HepG2 (cell line): ENCODE measurements at regions not wholly inside any gene's neighbourhood (a gene's known extent, or its start where the extent isn't known, plus 50 kb on each side); places are given as distances from the start of the nearest gene placed in this dataset.

Source experiments
- ATAC-seq: fragments of 200-7000 bp; cut with Tn5 transposase; 3 replicates; pipeline ENCODE4 v1.9.1; 2020; ENCODE audit warnings: mild to moderate bottlenecking, moderate library complexity
- BruUV-seq: library from RNA; stranded (reverse); fragments of 400-500 nt; replicated peaks from 2 replicates; lab custom pipeline; 2021; lab: Mats Ljungman, UMichigan
- CTCF ChIA-PET: fragments of 300-600 bp; formaldehyde crosslinking; extraction: SDS; loops from one replicate; lab custom pipeline; 2021; ENCODE audit warnings: low total read pairs, inconsistent platforms, low intra/inter-chr PET ratio; lab: Yijun Ruan, JAX
- POLR2A ChIA-PET: fragments of 350-600 bp; sonication (Branson Sonifier 250); formaldehyde crosslinking; loops from one replicate; lab custom pipeline; 2020; ENCODE audit warnings: antibody characterized with exemption, inconsistent platforms; lab: Yijun Ruan, JAX
- DNase-seq: peaks from one replicate; pipeline ENCODE4 v3.0.0-alpha.2; 2015; ENCODE audit warnings: low spot score
- FAIRE-seq: peaks from 3 replicates; lab custom pipeline; 2011; peaks lifted over from hg19 to GRCh38; lab: Jason Lieb, UNC
- H2AFZ ChIP-seq: one replicate; pipeline ENCODE4 v1.6.1; 2011; ENCODE audit warnings: low read length, inconsistent platforms
- H3K27ac ChIP-seq: fragments of 300-600 bp; 3 replicates; pipeline ENCODE4 v1.8.0; 2011; ENCODE audit warnings: mixed run types, mild to moderate bottlenecking, mixed read lengths, low read length, inconsistent platforms; ENCODE audit not compliant: insufficient read depth; ENCODE audit errors: extremely low read length
- H3K27me3 ChIP-seq, 2 experiments: fragments of 200-600 bp in 1 of 2; 2 replicates in 1 of 2; 3 replicates in 1 of 2; pipeline versions ENCODE4 v1.6.0 to v1.8.0; 2011; ENCODE audit warnings: low read length in 2 of 2, mild to moderate bottlenecking in 2 of 2, moderate library complexity in 2 of 2, inconsistent platforms in 1 of 2; ENCODE audit not compliant: insufficient read depth in 2 of 2, control insufficient read depth in 1 of 2
- H3K36me3 ChIP-seq, 2 experiments: fragments of 200-600 bp in 1 of 2; replicated peaks in 1 of 2; 2 replicates in 1 of 2; 3 replicates in 1 of 2; pipeline versions ENCODE4 v1.5.1 to v1.8.0; 2011; ENCODE audit warnings: low read length in 2 of 2, inconsistent platforms in 1 of 2; ENCODE audit not compliant: insufficient read depth in 2 of 2, control insufficient read depth in 1 of 2
- H3K4me1 ChIP-seq: 2 replicates; pipeline ENCODE4 v1.5.1; 2012; ENCODE audit warnings: low read length, inconsistent platforms; ENCODE audit not compliant: insufficient read depth
- H3K4me2 ChIP-seq: 2 replicates; pipeline ENCODE4 v1.6.0; 2011; ENCODE audit warnings: low read depth, low read length, inconsistent platforms
- H3K4me3 ChIP-seq, 3 experiments: fragments of 200-600 bp in 1 of 3; sonication (generic), shearing (Covaris generic) in 1 of 3; replicated peaks in 1 of 3; 2 replicates each; pipeline ENCODE4 v1.5.1; 2011 to 2016; ENCODE audit warnings: low read length in 3 of 3, inconsistent platforms in 2 of 3, low read depth in 2 of 3, mild to moderate bottlenecking in 2 of 3, control low read depth in 1 of 3, mixed read lengths in 1 of 3; ENCODE audit not compliant: insufficient read depth in 1 of 3
- H3K79me2 ChIP-seq: one replicate; pipeline ENCODE4 v1.6.1; 2011; ENCODE audit warnings: low read length, inconsistent platforms; ENCODE audit not compliant: insufficient read depth
- H3K9ac ChIP-seq: 2 replicates; pipeline ENCODE4 v1.6.0; 2011; ENCODE audit warnings: mild to moderate bottlenecking, low read depth, low read length, inconsistent platforms; ENCODE audit not compliant: insufficient read depth
- H3K9me3 ChIP-seq: 2 replicates; pipeline ENCODE4 v1.5.1; 2012; ENCODE audit warnings: mild to moderate bottlenecking, low read length
- H4K20me1 ChIP-seq: 2 replicates; pipeline ENCODE4 v1.6.0; 2011; ENCODE audit warnings: inconsistent platforms, mild to moderate bottlenecking, low read length, moderate library complexity; ENCODE audit not compliant: insufficient read depth
- CEBPB ChIP-seq: IDR thresholded peaks from 2 replicates; pipeline ENCODE4 v1.6.1; 2011; ENCODE audit warnings: low read depth, low read length, improper control_type of control experiment, borderline replicate concordance
- DR1 ChIP-seq: sonication (generic); formaldehyde crosslinking; IDR thresholded peaks from 2 replicates; pipeline ENCODE4 v1.8.0; 2021; ENCODE audit warnings: mild to moderate bottlenecking, missing genetic modification reagents, inconsistent platforms
- ETV6 ChIP-seq: sonication (generic); formaldehyde crosslinking; conservative IDR thresholded peaks from 2 replicates; pipeline ENCODE4 v1.4.0; 2020; ENCODE audit warnings: missing genetic modification reagents
- FLYWCH1 ChIP-seq: sonication (generic); formaldehyde crosslinking; IDR thresholded peaks from 2 replicates; pipeline ENCODE4 v1.8.1; 2023; ENCODE audit warnings: mild to moderate bottlenecking, missing genetic modification reagents
- FOXP1 ChIP-seq, 2 experiments: fragments of 450-650 bp in 1 of 2; IDR thresholded peaks; 2 replicates each; pipeline ENCODE4 v1.6.1; 2017 to 2018; ENCODE audit warnings: antibody characterized with exemption in 1 of 2
- HNRNPK ChIP-seq: fragments of 200-400 bp; formaldehyde crosslinking; IDR thresholded peaks from 2 replicates; pipeline ENCODE4 v1.6.1; 2018; ENCODE audit warnings: low read length, low read depth, moderate library complexity, mild to moderate bottlenecking; ENCODE audit not compliant: poor library complexity, severe bottlenecking
- KMT2A ChIP-seq: sonication (generic); formaldehyde crosslinking; IDR thresholded peaks from 2 replicates; pipeline ENCODE4 v1.4.0; 2020; ENCODE audit warnings: missing genetic modification reagents
- REL ChIP-seq: sonication (generic); formaldehyde crosslinking; conservative IDR thresholded peaks from 2 replicates; pipeline ENCODE4 v1.8.0; 2022; ENCODE audit warnings: mild to moderate bottlenecking, missing genetic modification reagents, moderate library complexity
- ZBTB1 ChIP-seq: sonication (generic); formaldehyde crosslinking; IDR thresholded peaks from 2 replicates; pipeline ENCODE4 v1.4.0; 2020; ENCODE audit warnings: missing genetic modification reagents, borderline replicate concordance
- ZFP36L1 ChIP-seq: sonication (generic); formaldehyde crosslinking; IDR thresholded peaks from 2 replicates; pipeline ENCODE4 v1.8.0; 2022; ENCODE audit warnings: mild to moderate bottlenecking, missing genetic modification reagents, moderate library complexity
- ZNF331 ChIP-seq: sonication (generic); formaldehyde crosslinking; IDR thresholded peaks from 2 replicates; pipeline ENCODE4 v1.4.0; 2020; ENCODE audit warnings: missing genetic modification reagents
- ZNF766 ChIP-seq: sonication (generic); formaldehyde crosslinking; IDR thresholded peaks from 2 replicates; pipeline ENCODE4 v1.5.0; 2020; ENCODE audit warnings: missing genetic modification reagents, borderline replicate concordance
- WGBS: methylation state at CpG from one replicate; pipeline ENCODE4 v1.1.6; 2017; ENCODE audit warnings: low lambda C conversion rate; 5-methylcytosine and 5-hydroxymethylcytosine counted together
- in situ Hi-C: cut with HindIII; loops from 2 replicates; pipeline ENCODE4 v1.10.0; 2017; ENCODE audit warnings: low pct_unique_long_range_greater_than_20kb; ENCODE audit not compliant: extremely low pct_ligation_motif_present
- intact Hi-C: fragments of 100-400 bp; cut with micrococcal nuclease; formaldehyde crosslinking; loops from one replicate; pipeline ENCODE4 v1.10.0; 2022; ENCODE audit not compliant: unreplicated experiment
- TF ChIP-seq, protein P1 (sequence below): sonication (generic); formaldehyde crosslinking; conservative IDR thresholded peaks from 2 replicates; pipeline ENCODE4 v1.5.0; 2020; ENCODE audit warnings: missing genetic modification reagents

DNA sequence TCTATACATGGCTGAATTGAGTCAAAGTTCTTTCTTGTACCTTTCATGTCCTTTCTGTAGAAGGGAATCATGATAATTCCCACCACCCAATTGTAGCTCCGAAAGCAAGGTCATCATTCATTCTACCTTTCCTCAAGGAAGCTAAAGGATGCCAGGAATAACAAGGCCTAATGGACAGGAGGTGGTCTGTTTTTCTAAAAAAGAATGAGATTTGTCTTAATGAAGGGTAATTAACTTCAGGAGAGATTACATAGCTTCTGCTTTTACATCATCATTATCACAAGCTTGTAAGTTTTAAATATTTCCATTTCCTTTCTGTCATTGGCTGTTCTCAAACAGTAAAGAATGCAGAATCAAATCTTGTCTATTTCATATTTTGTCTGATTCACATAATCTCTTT lies 249.5 kb upstream of the SORCS1 start (continued):
- TF ChIP-seq ZNF766 (CRISPR knock-in tag): no peak
- no peak for TF ChIP-seq ZNF331 (CRISPR knock-in tag)
- no peak for TF ChIP-seq HNRNPK
- no peak for TF ChIP-seq FOXP1 (IDR thresholded peaks at IDR 0.05)
- TF ChIP-seq FOXP1 (CRISPR knock-in tag; IDR thresholded peaks at IDR 0.05): no peak
- TF ChIP-seq FLYWCH1 (CRISPR knock-in tag): no peak
- TF ChIP-seq ZBTB1 (CRISPR knock-in tag): no peak
- TF ChIP-seq, protein P1, sequence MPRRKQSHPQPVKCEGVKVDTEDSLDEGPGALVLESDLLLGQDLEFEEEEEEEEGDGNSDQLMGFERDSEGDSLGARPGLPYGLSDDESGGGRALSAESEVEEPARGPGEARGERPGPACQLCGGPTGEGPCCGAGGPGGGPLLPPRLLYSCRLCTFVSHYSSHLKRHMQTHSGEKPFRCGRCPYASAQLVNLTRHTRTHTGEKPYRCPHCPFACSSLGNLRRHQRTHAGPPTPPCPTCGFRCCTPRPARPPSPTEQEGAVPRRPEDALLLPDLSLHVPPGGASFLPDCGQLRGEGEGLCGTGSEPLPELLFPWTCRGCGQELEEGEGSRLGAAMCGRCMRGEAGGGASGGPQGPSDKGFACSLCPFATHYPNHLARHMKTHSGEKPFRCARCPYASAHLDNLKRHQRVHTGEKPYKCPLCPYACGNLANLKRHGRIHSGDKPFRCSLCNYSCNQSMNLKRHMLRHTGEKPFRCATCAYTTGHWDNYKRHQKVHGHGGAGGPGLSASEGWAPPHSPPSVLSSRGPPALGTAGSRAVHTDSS (CRISPR knock-in tag): no peak
- no peak for TF ChIP-seq ZFP36L1
- TF ChIP-seq DR1: no peak
- TF ChIP-seq KMT2A (CRISPR knock-in tag): no peak
- TF ChIP-seq ETV6 (CRISPR knock-in tag): no peak
- TF ChIP-seq, all 625 proteins: peak for 0

DNA sequence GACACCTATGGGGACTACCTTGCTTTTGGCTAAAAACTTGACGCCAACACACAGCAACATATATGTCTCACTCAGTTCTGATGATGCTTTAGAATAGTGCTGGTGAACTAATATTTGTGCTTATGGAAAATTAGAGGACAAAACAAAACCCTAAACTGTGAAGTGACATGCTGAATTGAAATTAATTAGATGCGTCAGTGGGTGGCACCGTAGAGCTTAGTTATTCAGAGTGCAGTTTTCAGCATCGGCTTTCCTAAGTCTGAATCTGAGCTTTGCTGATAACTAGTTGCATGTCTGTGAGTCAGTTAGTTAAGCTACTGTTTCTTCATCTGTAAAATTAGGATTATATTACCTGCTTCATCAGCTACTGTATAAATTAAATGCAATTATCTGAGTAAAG lies 245.0 kb upstream of the SORCS1 start:
- no peaks in the 10 kb centered on the region for H3K27me3 ChIP-seq
- ATAC-seq (no peak), FAIRE-seq (no peak), DNase-seq (no peak)
- H3K4me1 ChIP-seq: no peaks in the 10 kb centered on the region
- no peaks in the 10 kb centered on the region for H3K79me2 ChIP-seq
- no peaks in the 10 kb centered on the region for H3K36me3 ChIP-seq
- POLR2A ChIA-PET: no interaction called here
- WGBS: 21% methylated on average over 4 of the region's 4 CpGs
- no peak overlapping the region for H3K4me2 ChIP-seq
- intact Hi-C loops: no loop called here
- H3K4me3 ChIP-seq: no peak overlapping the region
- no peak overlapping the region for H3K27ac ChIP-seq
- peaks cover 84% of the 10 kb centered on the region for H3K9me3 ChIP-seq
- in situ Hi-C loops: no loop called here
- no TSS peak for BruUV-seq
- CTCF ChIA-PET: no interaction called here
- TF ChIP-seq REL (CRISPR knock-in tag) (no peak), CEBPB (no peak)
- H4K20me1 ChIP-seq: no peaks in the 10 kb centered on the region
- no peak overlapping the region for H3K9ac ChIP-seq
- H2AFZ ChIP-seq: no peak overlapping the region
